ENCODE measurements at regions not wholly inside any gene's neighbourhood (a gene's known extent, or its start where the extent isn't known, plus 50 kb on each side); places are given as distances from the start of the nearest gene placed in this dataset.
A peak's percentile ranks its signal among the peaks of the same experiment; 100 is the strongest.

- POLR2A ChIA-PET, result no interaction called here
- ATAC-seq, result no peak
- DNase-seq, result no peak
- Mint-ChIP-seq H3K27ac (no peak overlapping the region), H3K4me3 (no peak overlapping the region), H3K9me3 (peaks cover 0 to 2% (median 0%) of the 10 kb centered on the region in 9 donors), H3K4me1 (no peaks in the 10 kb centered on the region), H3K27me3 (peaks cover 0 to 7% (median 5%) of the 10 kb centered on the region in 5 donors), H3K36me3 (no peaks in the 10 kb centered on the region)
Measured at GRCh38 chr20:50433001-50433761, 77.0 kb upstream of the PTPN1 start.

DNA sequence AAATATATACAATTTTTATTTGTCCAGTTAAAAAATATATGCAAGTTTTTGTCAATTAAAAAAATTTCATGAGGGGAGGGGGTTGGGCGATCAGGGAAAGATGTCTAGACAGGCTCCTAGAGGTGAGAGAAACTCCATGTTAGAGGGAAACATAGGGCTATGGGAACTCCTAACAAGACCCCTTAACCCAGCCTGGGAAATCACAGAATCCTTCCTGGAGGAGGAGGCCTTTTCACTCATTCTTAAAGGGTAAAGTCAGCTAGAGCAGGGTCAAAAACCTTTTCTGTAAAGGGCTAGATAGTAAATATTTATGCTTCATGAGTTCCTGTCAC lies 75.9 kb upstream of the PTPN1 start:
- ATAC-seq, result no peak
- Mint-ChIP-seq H3K36me3 (no peaks in the 10 kb centered on the region), H3K4me1 (no peaks in the 10 kb centered on the region), H3K4me3 (no peak overlapping the region), H3K27me3 (peaks cover 0 to 7% (median 5%) of the 10 kb centered on the region in 5 donors), H3K9me3 (peaks cover 0 to 2% (median 0%) of the 10 kb centered on the region in 9 donors), H3K27ac (no peak overlapping the region)
- POLR2A ChIA-PET, result interaction anchor here (0.5 kb wide), 1 partner anchor 159 kb away, joined by 4 read pairs; no protein-coding TSS in a partner anchor
- no peak for DNase-seq

- Mint-ChIP-seq H3K4me3 (no peak overlapping the region), H3K4me1 (no peaks in the 10 kb centered on the region), H3K27me3 (peaks cover 0 to 7% (median 5%) of the 10 kb centered on the region in 5 donors), H3K9me3 (peaks cover 0 to 2% (median 0%) of the 10 kb centered on the region in 9 donors), H3K36me3 (no peaks in the 10 kb centered on the region), H3K27ac (peak overlapping the region in 1 of 10 donors; percentile 32)
- ATAC-seq, result no peak
- DNase-seq, result no peak
- POLR2A ChIA-PET, result interaction anchor here (0.5 to 0.6 kb wide), 2 partner anchors 96 to 159 kb away, joined by 3 to 4 read pairs; no protein-coding TSS in a partner anchor
Measured at GRCh38 chr20:50434653-50435396, 75.4 kb upstream of the PTPN1 start.

DNA sequence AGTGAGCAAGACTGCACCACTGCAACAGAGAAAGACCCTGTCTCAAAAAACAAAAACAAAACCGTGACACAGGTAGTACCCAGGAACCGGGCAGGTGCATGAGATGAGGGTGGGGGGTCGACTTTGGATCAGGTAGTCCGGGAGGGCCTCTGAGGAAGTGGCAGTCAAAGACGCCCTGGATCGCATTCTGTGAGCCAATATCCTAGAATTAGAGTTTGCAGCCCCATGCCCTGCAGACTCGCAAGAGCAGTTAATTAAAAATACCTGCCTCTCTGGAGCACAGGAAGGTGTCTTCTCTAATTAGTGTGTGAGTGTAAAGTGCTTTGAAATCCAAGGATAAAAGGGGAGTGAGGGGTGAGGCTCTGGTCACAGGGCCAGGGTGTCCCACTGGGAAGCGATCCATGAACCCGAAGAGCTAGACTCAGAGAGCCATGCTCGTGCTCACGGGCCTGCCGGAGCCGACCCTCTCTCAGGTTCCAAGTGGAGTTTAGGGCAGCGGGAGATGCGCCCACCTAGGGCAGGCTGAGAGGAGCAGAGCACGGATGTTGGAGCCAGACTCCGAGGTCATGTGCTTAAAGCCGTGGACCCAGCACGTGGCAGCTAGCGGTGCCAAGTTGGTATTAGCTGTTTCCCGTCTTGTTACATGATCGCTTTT lies 74.7 kb upstream of the PTPN1 start:
- POLR2A ChIA-PET, result interaction anchor here (0.6 kb wide), 1 partner anchor 97 kb away, joined by 3 read pairs; no protein-coding TSS in a partner anchor
- Mint-ChIP-seq H3K27me3 (peaks cover 0 to 7% (median 5%) of the 10 kb centered on the region in 5 donors), H3K36me3 (no peaks in the 10 kb centered on the region)

GRCh38 chr20:50436052-50436656 lies 74.0 kb upstream of the PTPN1 start:
- POLR2A ChIA-PET, result no interaction called here
- Mint-ChIP-seq H3K9me3 (peaks cover 0 to 2% (median 0%) of the 10 kb centered on the region in 9 donors), H3K27me3 (peaks cover 0 to 7% (median 6%) of the 10 kb centered on the region in 5 donors), H3K4me3 (no peak overlapping the region), H3K36me3 (no peaks in the 10 kb centered on the region), H3K27ac (no peak overlapping the region), H3K4me1 (peaks cover 0 to 7% (median 0%) of the 10 kb centered on the region in 4 donors)
- DNase-seq (no peak), ATAC-seq (no peak)

More for the DNA sequence above, 74.7 kb upstream of the PTPN1 start:
- no peak for DNase-seq
- Mint-ChIP-seq H3K9me3 (peaks cover 0 to 2% (median 0%) of the 10 kb centered on the region in 9 donors), H3K27ac (peak overlapping the region in 1 of 10 donors; percentile 32), H3K4me1 (peaks cover 0 to 5% (median 0%) of the 10 kb centered on the region in 4 donors), H3K4me3 (no peak overlapping the region)
- ATAC-seq, result no peak

DNA sequence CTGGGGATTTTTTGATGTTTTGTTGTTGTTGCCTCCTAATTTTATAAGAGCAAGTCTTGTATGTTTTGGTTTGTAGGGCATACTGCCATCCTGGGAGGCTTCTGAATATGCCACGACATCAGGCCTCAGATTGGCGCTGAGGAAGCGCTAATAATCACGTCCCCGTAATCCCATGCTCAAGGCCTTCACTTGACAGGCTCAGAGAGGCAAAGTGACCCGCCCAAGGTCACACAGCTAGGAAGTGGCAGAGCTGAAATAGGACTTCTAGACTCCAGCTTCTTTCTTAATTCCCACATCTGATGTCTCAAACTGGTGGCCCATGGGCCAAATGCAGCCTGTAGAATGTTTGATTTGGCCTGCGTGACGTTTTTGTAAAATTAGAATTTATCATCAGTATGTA lies 73.5 kb upstream of the PTPN1 start:
- Mint-ChIP-seq H3K9me3 (peaks cover 0 to 2% (median 0%) of the 10 kb centered on the region in 9 donors), H3K27ac (no peak overlapping the region), H3K36me3 (no peaks in the 10 kb centered on the region), H3K4me3 (no peak overlapping the region), H3K4me1 (peaks cover 0 to 7% (median 0%) of the 10 kb centered on the region in 4 donors), H3K27me3 (peaks cover 0 to 7% (median 2%) of the 10 kb centered on the region in 5 donors)
- ATAC-seq (no peak), DNase-seq (no peak)
- POLR2A ChIA-PET, result no interaction called here

DNA sequence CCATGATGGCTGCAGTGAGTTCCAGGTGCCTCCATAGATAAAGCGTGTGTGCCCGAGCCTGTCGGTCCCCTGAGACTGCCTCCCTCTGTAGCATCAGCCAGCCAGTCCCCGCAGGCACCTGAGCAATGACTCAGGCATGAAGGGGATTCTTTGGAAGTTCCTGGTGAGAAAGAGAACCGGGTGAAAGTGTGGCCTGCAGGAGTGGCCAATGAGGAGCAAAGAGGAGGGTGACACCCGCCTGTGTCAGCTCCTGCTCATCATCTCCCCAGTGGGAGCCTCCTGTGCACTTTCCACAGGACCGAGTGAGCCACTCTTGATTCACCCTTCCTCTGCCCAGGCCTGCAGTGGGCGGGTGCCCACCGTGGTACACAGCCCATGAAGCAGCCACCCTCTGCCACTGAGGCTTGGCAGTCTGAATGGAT lies 71.2 kb upstream of the PTPN1 start:
- Mint-ChIP-seq H3K27ac (no peak overlapping the region), H3K36me3 (no peaks in the 10 kb centered on the region), H3K9me3 (peaks cover 0 to 2% (median 0%) of the 10 kb centered on the region in 9 donors), H3K4me1 (peaks cover 0 to 7% (median 0%) of the 10 kb centered on the region in 4 donors), H3K27me3 (peaks cover 0 to 2% (median 0%) of the 10 kb centered on the region in 5 donors), H3K4me3 (no peak overlapping the region)
- POLR2A ChIA-PET, result no interaction called here
- ATAC-seq (no peak), DNase-seq (no peak)

GRCh38 chr20:50439539-50440453 lies 70.4 kb upstream of the PTPN1 start:
- H3K4me1 Mint-ChIP-seq, result peaks cover 0 to 7% (median 0%) of the 10 kb centered on the region in 4 donors
- ATAC-seq (no peak), DNase-seq (no peak)
- peaks cover 0 to 2% (median 0%) of the 10 kb centered on the region in 5 donors for H3K27me3 Mint-ChIP-seq
- POLR2A ChIA-PET, result no interaction called here
- no peaks in the 10 kb centered on the region for H3K36me3 Mint-ChIP-seq
- peaks cover 0 to 2% (median 0%) of the 10 kb centered on the region in 9 donors for H3K9me3 Mint-ChIP-seq
- H3K27ac Mint-ChIP-seq, result no peak overlapping the region
- H3K4me3 Mint-ChIP-seq, result no peak overlapping the region

- peaks cover 3 to 7% (median 5%) of the 10 kb centered on the region in 5 donors for H3K27me3 Mint-ChIP-seq
- DNase-seq (no peak), ATAC-seq (no peak)
- H3K4me1 Mint-ChIP-seq, result peaks cover 0 to 7% (median 0%) of the 10 kb centered on the region in 4 donors
- no peak overlapping the region for H3K4me3 Mint-ChIP-seq
- H3K27ac Mint-ChIP-seq, result no peak overlapping the region
- POLR2A ChIA-PET, result no interaction called here
- no peaks in the 10 kb centered on the region for H3K9me3 Mint-ChIP-seq
- H3K36me3 Mint-ChIP-seq, result no peaks in the 10 kb centered on the region
Measured at GRCh38 chr20:50442512-50442911, 67.7 kb upstream of the PTPN1 start.

DNA sequence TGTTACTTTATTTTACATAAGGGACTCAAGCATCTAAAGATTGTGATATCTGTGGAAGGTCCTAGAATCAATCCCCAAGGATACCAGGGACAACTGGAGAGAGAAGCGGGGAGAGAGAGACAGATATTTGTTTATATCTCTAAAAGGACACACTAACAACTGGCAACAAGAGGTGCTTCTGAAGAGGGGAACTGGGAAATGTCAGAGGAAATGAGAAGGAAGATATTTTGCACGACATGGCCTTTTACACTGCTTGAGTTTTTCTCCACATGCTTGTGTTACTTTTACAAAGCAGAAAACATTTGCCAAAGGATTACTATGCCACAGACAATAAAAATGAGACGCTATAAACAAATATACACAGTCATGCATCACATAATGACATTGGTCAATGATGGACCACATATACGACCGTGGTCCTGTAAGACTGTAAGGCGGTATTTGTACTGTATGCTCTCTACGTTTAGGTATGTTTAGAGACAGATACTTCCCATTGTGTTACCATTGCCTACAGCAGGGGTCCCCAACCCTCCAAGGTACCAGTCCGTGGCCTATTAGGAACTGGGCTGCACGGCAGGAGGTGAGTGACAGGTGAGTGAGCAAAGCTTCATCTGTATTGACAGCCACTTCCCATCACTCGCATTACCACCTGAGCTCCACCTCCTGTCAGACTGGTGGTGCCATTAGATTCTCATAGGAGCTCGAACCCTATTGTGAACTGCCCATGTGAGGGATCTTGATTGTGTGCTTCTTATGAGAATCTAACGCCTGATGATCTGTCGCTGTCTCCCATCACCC lies 64.6 kb upstream of the PTPN1 start:
- no peak for ATAC-seq
- DNase-seq, result no peak
- Mint-ChIP-seq H3K4me1 (peaks cover 0 to 7% (median under 1%) of the 10 kb centered on the region in 4 donors), H3K27ac (no peak overlapping the region), H3K36me3 (no peaks in the 10 kb centered on the region), H3K9me3 (peaks cover 0 to 2% (median 0%) of the 10 kb centered on the region in 9 donors), H3K4me3 (no peak overlapping the region), H3K27me3 (peaks cover 7 to 38% (median 14%) of the 10 kb centered on the region in 5 donors)
- POLR2A ChIA-PET, result no interaction called here
